H1 (cell line): ENCODE measurements at regions not wholly inside any gene's neighbourhood (a gene's known extent, or its start where the extent isn't known, plus 50 kb on each side); places are given as distances from the start of the nearest gene placed in this dataset.

ENCODE experiments used
- CTCF ChIA-PET: fragments of 300-600 bp; sonication (Branson Sonifier 250); formaldehyde crosslinking; loops from one replicate; lab custom pipeline; 2021; ENCODE audit not compliant: partially characterized antibody; lab: Charles Lee
- POLR2A ChIA-PET: fragments of 300-600 bp; sonication (Branson Sonifier 250); formaldehyde crosslinking; loops from one replicate; lab custom pipeline; 2021; ENCODE audit warnings: inconsistent platforms; ENCODE audit not compliant: partially characterized antibody; lab: Charles Lee
- DNase-seq, 2 experiments: peaks; one replicate each; pipeline versions ENCODE4 v3.0.0 to v3.0.0-alpha.2; 2010 to 2022; ENCODE audit warnings: low spot score in 2 of 2, low read depth in 1 of 2, mixed read lengths in 1 of 2
- FAIRE-seq: peaks from 2 replicates; lab custom pipeline; 2011; peaks lifted over from hg19 to GRCh38; lab: Jason Lieb, UNC
- H2AFZ ChIP-seq: 2 replicates; pipeline ENCODE4 v1.8.1; 2012; ENCODE audit warnings: low read length, inconsistent platforms
- H2AK5ac ChIP-seq: 2 replicates; pipeline ENCODE4 v1.6.1; 2013; ENCODE audit warnings: low read depth, low read length
- H2BK120ac ChIP-seq: replicated peaks from 2 replicates; pipeline ENCODE3; 2013; ENCODE audit warnings: low read depth, low read length, inconsistent platforms
- H2BK12ac ChIP-seq: 2 replicates; pipeline ENCODE4 v1.6.1; 2013; ENCODE audit warnings: low read depth, low read length
- H2BK15ac ChIP-seq: 2 replicates; pipeline ENCODE4 v1.6.1; 2013; ENCODE audit warnings: low read length
- H2BK20ac ChIP-seq: 2 replicates; pipeline ENCODE4 v1.6.1; 2013; ENCODE audit warnings: low read length
- H2BK5ac ChIP-seq: 2 replicates; pipeline ENCODE4 v1.6.1; 2013; ENCODE audit warnings: low read depth, low read length
- H3K14ac ChIP-seq: 2 replicates; pipeline ENCODE4 v1.6.1; 2013; ENCODE audit warnings: inconsistent platforms; ENCODE audit not compliant: insufficient read length
- H3K18ac ChIP-seq: 2 replicates; pipeline ENCODE4 v1.6.1; 2013; ENCODE audit warnings: low read length; ENCODE audit errors: extremely low read depth
- H3K23ac ChIP-seq: 2 replicates; pipeline ENCODE4 v1.6.1; 2013; ENCODE audit warnings: inconsistent platforms; ENCODE audit not compliant: insufficient read length
- H3K23me2 ChIP-seq: 2 replicates; pipeline ENCODE4 v1.6.1; 2013; ENCODE audit warnings: low read depth, low read length
- H3K27ac ChIP-seq: 2 replicates; pipeline ENCODE4 v1.6.1; 2011; ENCODE audit warnings: low read depth, low read length, inconsistent platforms
- H3K27me3 ChIP-seq, 4 experiments: replicated peaks in 1 of 4; 1 replicate in 1 of 4; 2 replicates in 3 of 4; pipeline versions ENCODE4 v1.6.1 to v1.8.1; 2011 to 2013; ENCODE audit warnings: low read length in 3 of 4, mild to moderate bottlenecking in 3 of 4, inconsistent platforms in 2 of 4, mixed read lengths in 2 of 4, moderate library complexity in 1 of 4; ENCODE audit not compliant: control insufficient read depth in 3 of 4, insufficient read depth in 3 of 4; ENCODE audit errors: extremely low read depth in 1 of 4
- H3K36me3 ChIP-seq, 4 experiments: 2 replicates each; pipeline versions ENCODE4 v1.6.1 to v1.8.1; 2011 to 2013; ENCODE audit warnings: mild to moderate bottlenecking in 4 of 4, low read length in 3 of 4, moderate library complexity in 2 of 4, control low read depth in 1 of 4, inconsistent platforms in 1 of 4; ENCODE audit not compliant: insufficient read depth in 4 of 4, control insufficient read depth in 2 of 4
- H3K4ac ChIP-seq: replicated peaks from 2 replicates; pipeline ENCODE3; 2013; ENCODE audit warnings: low read length, low read depth, mixed read lengths, inconsistent platforms; ENCODE audit not compliant: insufficient read length
- H3K4me1 ChIP-seq, 4 experiments: replicated peaks in 1 of 4; 1 replicate in 1 of 4; 2 replicates in 3 of 4; pipeline versions ENCODE4 v1.6.1 to v1.8.1; 2011 to 2013; ENCODE audit warnings: low read length in 3 of 4, inconsistent platforms in 2 of 4, mixed read lengths in 1 of 4; ENCODE audit not compliant: insufficient read depth in 4 of 4, control insufficient read depth in 3 of 4
- H3K4me2 ChIP-seq, 2 experiments: 2 replicates each; pipeline versions ENCODE4 v1.6.1 to v1.8.1; 2011 to 2013; ENCODE audit warnings: low read depth in 2 of 2, low read length in 2 of 2, control low read depth in 1 of 2, inconsistent platforms in 1 of 2, mild to moderate bottlenecking in 1 of 2; ENCODE audit not compliant: insufficient read depth in 1 of 2
- H3K4me3 ChIP-seq, 4 experiments: fragments of 200-600, 300-600 bp in 1 of 4; sonication (generic), shearing (Covaris generic), sonication (Bioruptor Twin) in 1 of 4; 2 replicates each; pipeline versions ENCODE4 v1.5.1 to v1.8.1; 2011 to 2016; ENCODE audit warnings: low read length in 4 of 4, low read depth in 3 of 4, control low read depth in 2 of 4, inconsistent platforms in 2 of 4, mild to moderate bottlenecking in 2 of 4, mixed read lengths in 1 of 4, moderate library complexity in 1 of 4; ENCODE audit not compliant: insufficient read depth in 2 of 4; ENCODE audit errors: extremely low read depth in 1 of 4
- H3K56ac ChIP-seq: replicated peaks from 2 replicates; pipeline ENCODE3; 2013; ENCODE audit warnings: low read depth, mild to moderate bottlenecking, mixed read lengths, low read length, inconsistent platforms; ENCODE audit not compliant: insufficient read length
- H3K79me1 ChIP-seq: 2 replicates; pipeline ENCODE4 v1.6.1; 2013; ENCODE audit warnings: low read depth, low read length, control low read depth
- H3K79me2 ChIP-seq, 2 experiments: 2 replicates each; pipeline versions ENCODE4 v1.6.1 to v1.8.1; 2012 to 2013; ENCODE audit warnings: low read length in 2 of 2, mild to moderate bottlenecking in 2 of 2, inconsistent platforms in 1 of 2; ENCODE audit not compliant: insufficient read depth in 2 of 2, control insufficient read depth in 1 of 2
- H3K9ac ChIP-seq, 4 experiments: replicated peaks in 1 of 4; 1 replicate in 1 of 4; 2 replicates in 3 of 4; pipeline versions ENCODE4 v1.6.1 to v1.8.1; 2011 to 2013; ENCODE audit warnings: low read depth in 3 of 4, low read length in 3 of 4, control low read depth in 2 of 4, mild to moderate bottlenecking in 2 of 4, moderate library complexity in 2 of 4, inconsistent platforms in 1 of 4; ENCODE audit errors: extremely low read depth in 1 of 4
- H3K9me3 ChIP-seq, 2 experiments: 2 replicates each; pipeline versions ENCODE4 v1.6.1 to v1.8.1; 2012 to 2013; ENCODE audit warnings: mild to moderate bottlenecking in 2 of 2, moderate library complexity in 2 of 2, control low read depth in 1 of 2, inconsistent platforms in 1 of 2, low read depth in 1 of 2, low read length in 1 of 2, mixed read lengths in 1 of 2; ENCODE audit not compliant: insufficient read depth in 2 of 2
- H4K20me1 ChIP-seq, 2 experiments: replicated peaks in 1 of 2; 2 replicates each; pipeline versions ENCODE3 to v1.8.1; 2011 to 2013; ENCODE audit warnings: inconsistent platforms in 2 of 2, low read length in 2 of 2, mild to moderate bottlenecking in 1 of 2; ENCODE audit not compliant: insufficient read depth in 2 of 2, control insufficient read depth in 1 of 2
- H4K5ac ChIP-seq: 2 replicates; pipeline ENCODE4 v1.6.1; 2013; ENCODE audit warnings: low read length, low read depth, mixed read lengths, inconsistent platforms; ENCODE audit not compliant: insufficient read length
- H4K8ac ChIP-seq: 2 replicates; pipeline ENCODE4 v1.8.0; 2013; ENCODE audit warnings: mild to moderate bottlenecking, moderate library complexity, low read length, inconsistent platforms; ENCODE audit not compliant: insufficient read depth; ENCODE audit errors: extremely low read depth
- H4K91ac ChIP-seq: replicated peaks from 2 replicates; pipeline ENCODE3; 2013; ENCODE audit warnings: low read length, mixed read lengths, inconsistent platforms; ENCODE audit not compliant: insufficient read length
- BACH1 ChIP-seq: IDR thresholded peaks from 2 replicates; pipeline ENCODE4 v1.6.1; 2012; ENCODE audit warnings: low read length, improper control_type of control experiment
- CHD2 ChIP-seq: IDR thresholded peaks from 2 replicates; pipeline ENCODE4 v1.6.1; 2012; ENCODE audit warnings: low read length, improper control_type of control experiment
- HDAC2 ChIP-seq, 2 experiments: fragments of 300-600 bp in 1 of 2; sonication (generic) in 1 of 2; IDR thresholded peaks; 2 replicates each; pipeline ENCODE4 v1.6.1; 2011 to 2012; ENCODE audit warnings: low read depth in 2 of 2, low read length in 2 of 2, mild to moderate bottlenecking in 2 of 2, moderate library complexity in 2 of 2, borderline replicate concordance in 1 of 2, inconsistent platforms in 1 of 2
- JUND ChIP-seq: IDR thresholded peaks from 2 replicates; pipeline ENCODE4 v1.6.1; 2011; ENCODE audit warnings: mild to moderate bottlenecking, improper control_type of control experiment, low read length
- NRF1 ChIP-seq: IDR thresholded peaks from 2 replicates; pipeline ENCODE4 v1.6.1; 2011; ENCODE audit warnings: mild to moderate bottlenecking, low read depth, low read length, improper control_type of control experiment
- RBBP5 ChIP-seq: IDR thresholded peaks from 2 replicates; pipeline ENCODE4 v1.7.1; 2012; ENCODE audit warnings: low read depth, mild to moderate bottlenecking, inconsistent platforms, low read length, moderate library complexity, borderline replicate concordance
- RFX5 ChIP-seq: IDR thresholded peaks from 2 replicates; pipeline ENCODE4 v1.6.1; 2011; ENCODE audit warnings: low read depth, low read length, improper control_type of control experiment, borderline replicate concordance
- RXRA ChIP-seq: IDR thresholded peaks from 2 replicates; pipeline ENCODE4 v1.6.1; 2011; ENCODE audit warnings: low read depth, mild to moderate bottlenecking, low read length, moderate library complexity; ENCODE audit not compliant: insufficient read depth
- SAP30 ChIP-seq: fragments of 300-600 bp; sonication (generic); IDR thresholded peaks from 2 replicates; pipeline ENCODE4 v1.7.1; 2012; ENCODE audit warnings: low read length, moderate library complexity, mild to moderate bottlenecking, inconsistent platforms; ENCODE audit not compliant: insufficient read depth, insufficient replicate concordance
- SUZ12 ChIP-seq: fragments of 200-600 bp; sonication (generic); IDR thresholded peaks from 2 replicates; pipeline ENCODE4 v1.6.1; 2012; ENCODE audit warnings: mild to moderate bottlenecking, inconsistent platforms, low read length, moderate library complexity, mixed read lengths
- TAF7 ChIP-seq: optimal IDR thresholded peaks from 2 replicates; pipeline ENCODE3; 2011; ENCODE audit warnings: low read depth, mild to moderate bottlenecking, inconsistent platforms, low read length, moderate library complexity, borderline replicate concordance
- TEAD4 ChIP-seq: IDR thresholded peaks from 2 replicates; pipeline ENCODE4 v1.6.1; 2012; ENCODE audit warnings: low read depth, low read length, inconsistent platforms, mixed read lengths
- WGBS, 2 experiments: shearing (Covaris generic) in 1 of 2; methylation state at CpG; one replicate each; pipeline versions ENCODE4 v1.1.6 to v1.1.7; 2013 to 2015; ENCODE audit warnings: low lambda C conversion rate in 2 of 2, mixed read lengths in 2 of 2, inconsistent platforms in 1 of 2, low coverage in 1 of 2, missing lambda C conversion rate in 1 of 2; ENCODE audit not compliant: insufficient replicate concordance in 2 of 2, insufficient coverage in 1 of 2, insufficient read length in 1 of 2; ENCODE audit errors: extremely low coverage in 1 of 2, missing lambda C conversion rate in 1 of 2; 5-methylcytosine and 5-hydroxymethylcytosine counted together

GRCh38 chr1:14541348-14541747 is 57.1 kb upstream of the KAZN start:
- no peaks in the 10 kb centered on the region for H3K36me3 ChIP-seq
- no peak overlapping the region for H3K56ac ChIP-seq
- no peak overlapping the region for H2BK12ac ChIP-seq
- ChIA-PET POLR2A (no interaction called here), CTCF (interaction anchor here (0.7 to 1.3 kb wide), 3 partner anchors 25 to 427 kb away, joined by 3 read pairs; no protein-coding TSS in a partner anchor)
- peaks cover 0 to 3% of the 10 kb centered on the region in 2 experiments; a peak in 2 of 4 replicates for H3K9me3 ChIP-seq
- H3K27me3 ChIP-seq: no peaks in the 10 kb centered on the region
- no peak for FAIRE-seq
- WGBS, 2 experiments: 89% methylated on average over 5 of the region's 5 CpGs; no CpG with 5 or more reads in 1 of the 2 experiments
- H3K4me3 ChIP-seq: no peak overlapping the region
- H3K4me1 ChIP-seq: no peaks in the 10 kb centered on the region
- H4K5ac ChIP-seq: no peak overlapping the region
- no peak overlapping the region for H4K8ac ChIP-seq
- no peak overlapping the region for H2BK15ac ChIP-seq
- H3K9ac ChIP-seq: no peak overlapping the region
- H2AK5ac ChIP-seq: no peak overlapping the region
- H2BK120ac ChIP-seq: no peak overlapping the region
- no peak overlapping the region for H3K27ac ChIP-seq
- H2BK5ac ChIP-seq: no peak overlapping the region
- H3K23me2 ChIP-seq: no peaks in the 10 kb centered on the region
- H2BK20ac ChIP-seq: no peak overlapping the region
- H3K79me1 ChIP-seq: no peaks in the 10 kb centered on the region
- TF ChIP-seq BACH1: no peak
- no peak for TF ChIP-seq SAP30
- no peak for TF ChIP-seq RFX5
- no peak for TF ChIP-seq TAF7
- TF ChIP-seq HDAC2 (IDR thresholded peaks at IDR 0.05; ENCODE audit: borderline replicate concordance in 1 of 2, low read depth in 2 of 2, low read length in 2 of 2): no peak
- no peak for TF ChIP-seq CHD2
- TF ChIP-seq RBBP5: no peak
- no peak for TF ChIP-seq NRF1
- no peak for TF ChIP-seq JUND
- TF ChIP-seq RXRA: no peak
- no peak for TF ChIP-seq SUZ12
- no peak for TF ChIP-seq TEAD4
- no peaks in the 10 kb centered on the region for H4K20me1 ChIP-seq
- H2AFZ ChIP-seq: no peak overlapping the region
- no peak for DNase-seq
- H3K4ac ChIP-seq: no peak overlapping the region
- H3K4me2 ChIP-seq: no peak overlapping the region
- H3K14ac ChIP-seq: no peak overlapping the region
- H3K23ac ChIP-seq: no peak overlapping the region
- H3K79me2 ChIP-seq: no peaks in the 10 kb centered on the region
- H4K91ac ChIP-seq: no peak overlapping the region
- no peak overlapping the region for H3K18ac ChIP-seq
